HK-2 (cell line): ENCODE measurements at regions not wholly inside any gene's neighbourhood (a gene's known extent, or its start where the extent isn't known, plus 50 kb on each side); places are given as distances from the start of the nearest gene placed in this dataset.
"Not testable (repeated sequence)": the region's sequence is repeated elsewhere in the genome, so short reads cannot be mapped to it uniquely, and the experiment has no call there.

Source experiments
- DNase-seq: peaks from one replicate; pipeline ENCODE4 v3.0.0-alpha.2; 2018; ENCODE audit not compliant: unreplicated experiment

DNA sequence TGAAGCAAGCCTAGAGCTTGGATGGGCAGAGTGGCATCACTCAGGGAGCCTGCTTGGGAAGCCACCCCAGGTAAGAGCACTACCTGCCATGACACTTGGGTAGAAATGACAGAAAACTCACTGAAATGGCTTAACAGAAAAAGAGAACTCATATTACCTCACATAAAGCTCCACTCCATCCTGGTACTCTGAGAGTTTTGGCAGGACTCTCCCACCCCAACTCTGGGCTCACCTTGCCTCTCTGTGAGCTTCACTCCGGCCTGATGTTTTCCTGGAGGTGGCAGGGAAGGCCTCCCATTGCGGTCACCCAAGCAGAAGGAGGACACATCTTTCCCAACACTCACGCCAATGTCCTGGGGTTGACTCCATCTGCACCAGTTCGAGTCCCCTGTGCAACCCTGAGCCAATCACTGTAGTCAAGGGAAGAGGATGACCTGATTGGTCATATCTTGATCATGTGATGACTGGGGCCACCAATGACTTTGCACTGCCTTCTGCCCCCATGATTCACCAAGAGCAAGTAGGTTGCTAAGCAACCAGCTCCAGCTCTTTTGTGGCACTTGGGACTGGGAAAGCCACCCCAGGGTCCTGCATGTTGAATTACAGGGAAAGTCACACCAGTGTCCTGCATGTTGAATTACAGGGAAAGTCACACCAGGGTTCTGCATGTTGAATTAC, 446.1 kb upstream of the SULF2 start:
- DNase-seq, result no peak

DNA sequence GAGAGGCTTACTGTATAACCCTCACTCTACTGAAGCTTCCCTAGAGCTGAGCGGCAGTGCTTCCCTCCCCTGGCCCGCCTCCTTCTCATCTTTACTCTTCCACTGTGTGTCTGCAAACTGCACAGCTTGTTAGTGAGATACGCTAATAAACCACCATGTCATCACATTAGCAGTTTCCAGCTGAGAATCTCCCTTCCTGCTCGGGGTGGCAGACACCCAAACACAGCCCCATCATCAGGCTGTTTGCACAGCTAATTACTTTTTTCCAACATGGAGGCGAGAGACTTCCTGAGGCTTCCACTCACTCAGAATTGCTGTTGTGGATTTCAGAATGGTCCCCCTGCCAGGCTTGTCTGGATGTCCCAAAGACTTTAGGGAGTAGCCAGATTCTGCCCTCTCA, 444.9 kb upstream of the SULF2 start:
- no peak for DNase-seq

DNA sequence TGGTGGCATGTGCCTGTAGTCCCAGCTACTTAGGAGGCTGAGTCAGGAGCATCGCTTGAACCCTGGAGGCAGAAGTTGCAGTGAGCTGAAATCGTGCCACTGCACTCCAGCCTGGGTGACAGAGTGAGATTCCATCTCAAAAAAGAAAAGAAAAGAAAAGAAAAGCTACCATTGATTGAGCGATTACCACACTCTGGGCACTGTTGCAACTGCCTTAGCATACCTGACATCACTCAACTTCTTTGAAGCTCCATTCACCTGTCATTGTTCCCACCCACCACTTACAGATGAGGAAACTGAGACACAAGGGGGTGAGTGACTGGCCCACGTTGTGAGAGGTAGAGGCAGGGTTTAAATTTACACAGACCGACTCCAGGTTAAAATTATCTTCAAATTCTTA, 442.1 kb upstream of the SULF2 start:
- no peak for DNase-seq

DNA sequence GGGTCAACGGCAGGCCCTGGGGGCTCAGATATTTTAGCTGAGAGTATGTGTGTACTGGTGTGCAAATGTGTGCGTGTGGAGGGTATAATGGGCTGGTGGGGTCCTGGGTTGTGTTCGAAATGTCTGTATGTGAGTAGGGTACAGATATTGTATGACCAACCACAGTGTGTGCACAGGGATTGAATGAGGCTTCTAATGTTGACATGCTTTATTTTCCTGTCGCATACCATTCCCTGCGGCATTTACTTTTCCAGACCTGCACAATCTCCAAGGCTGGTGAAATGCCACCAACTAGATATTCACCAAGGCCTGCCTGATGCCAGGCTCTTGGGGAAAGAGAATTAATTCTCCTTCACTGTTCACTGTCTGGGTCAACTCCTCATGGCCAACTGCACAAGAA, 441.4 kb upstream of the SULF2 start:
- no peak for DNase-seq

DNA sequence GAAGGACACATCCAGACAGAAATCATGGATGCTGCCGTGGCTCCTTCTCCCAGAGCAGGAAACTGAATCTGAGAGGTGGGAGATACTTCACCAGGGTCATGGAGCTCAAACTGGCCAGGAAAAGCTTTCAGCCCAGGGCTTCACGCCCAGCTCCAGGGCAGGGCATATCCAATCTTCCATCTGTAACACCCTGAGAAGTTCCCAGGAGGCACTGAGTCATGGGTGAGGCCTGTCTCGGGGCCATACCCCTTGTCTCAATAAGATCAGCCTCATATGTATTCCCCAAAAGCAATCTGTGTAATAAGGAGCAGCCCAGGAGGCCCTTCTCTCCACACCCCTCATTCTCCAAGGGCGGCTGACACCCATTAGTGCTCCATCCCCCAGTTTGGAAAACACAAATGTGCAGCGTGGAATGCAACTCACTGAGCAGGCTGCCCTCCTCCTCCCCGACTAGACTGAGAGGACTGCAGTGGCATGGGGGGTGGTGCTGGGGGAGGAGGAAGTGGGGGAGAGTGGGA, 439.3 kb upstream of the SULF2 start:
- DNase-seq, result no peak

DNA sequence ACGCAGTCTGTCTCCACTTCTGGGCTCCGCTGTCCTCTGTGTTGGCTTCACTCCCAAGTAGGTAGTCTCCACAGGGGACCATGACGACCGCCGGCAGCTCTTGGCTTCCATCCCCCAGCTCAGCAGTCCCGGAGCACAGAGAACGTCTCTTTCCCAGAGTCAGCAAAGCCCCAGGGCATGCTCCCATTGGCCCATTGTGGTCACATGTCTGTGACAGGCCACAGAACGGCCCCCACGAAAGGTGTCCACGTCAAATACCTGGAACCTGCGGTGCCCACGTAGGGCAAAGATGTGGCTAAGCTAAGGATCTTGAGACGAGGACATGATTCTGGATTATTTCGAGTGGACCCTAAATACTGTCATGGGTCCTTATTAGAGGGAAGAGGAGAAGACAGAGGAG, 438.4 kb upstream of the SULF2 start:
- DNase-seq, result no peak

DNA sequence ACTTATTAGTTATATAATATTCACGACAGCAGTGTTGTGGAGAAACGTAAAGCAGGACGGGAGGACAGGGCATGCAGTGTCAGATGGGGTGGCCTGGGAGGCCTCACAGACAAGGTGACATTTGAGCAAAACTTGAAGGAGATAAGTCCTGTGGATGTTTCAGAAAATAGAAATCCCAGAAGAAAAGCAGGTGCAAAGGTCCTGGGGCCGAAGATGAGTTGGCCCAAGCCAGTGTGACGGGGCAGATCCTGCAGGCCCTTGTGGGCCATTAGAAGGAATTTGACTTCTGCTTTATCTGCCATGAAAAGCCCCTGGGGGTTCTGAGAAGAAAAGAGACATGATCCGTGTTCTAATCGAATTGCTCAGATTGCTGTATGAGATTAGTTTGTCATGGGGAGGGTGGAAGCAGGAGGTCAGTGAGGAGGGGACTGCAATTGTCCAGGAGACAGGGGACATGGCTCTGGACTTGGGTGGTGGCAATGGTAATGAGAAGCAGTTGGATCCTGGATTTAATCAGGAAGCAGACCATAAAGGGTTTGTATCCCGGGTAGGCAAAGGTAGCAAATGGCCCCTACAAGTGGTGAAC, 437.4 kb upstream of the SULF2 start:
- DNase-seq, result no peak

DNA sequence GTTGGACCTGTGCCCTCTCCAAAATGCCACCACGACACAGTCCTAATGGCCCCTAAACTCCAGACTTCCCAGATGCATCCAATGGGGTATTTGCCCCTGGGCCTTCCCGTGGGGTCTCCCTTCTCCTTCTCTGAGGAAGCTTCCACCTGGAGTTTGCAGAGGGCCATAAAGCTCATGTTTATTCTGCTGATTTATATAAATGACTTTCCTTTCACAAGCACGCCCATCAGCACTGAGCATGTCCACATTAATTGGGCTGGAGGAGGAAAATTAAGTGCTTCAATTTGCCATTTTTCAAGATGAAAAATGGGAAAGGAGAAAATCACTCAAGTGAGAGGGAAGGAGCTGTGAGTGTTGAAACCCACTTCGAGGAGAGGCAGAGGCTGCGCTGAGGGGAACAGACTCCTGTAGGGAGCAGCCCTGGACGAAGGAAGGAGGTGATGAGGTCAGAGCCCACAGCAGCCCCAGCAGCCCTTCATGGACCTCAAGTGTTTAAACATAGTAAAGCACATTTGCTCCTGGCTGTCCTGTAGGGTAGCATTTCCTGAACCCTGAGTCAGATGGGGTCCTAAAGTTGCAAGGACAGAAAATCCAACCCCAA, 434.9 kb upstream of the SULF2 start:
- no peak for DNase-seq

DNA sequence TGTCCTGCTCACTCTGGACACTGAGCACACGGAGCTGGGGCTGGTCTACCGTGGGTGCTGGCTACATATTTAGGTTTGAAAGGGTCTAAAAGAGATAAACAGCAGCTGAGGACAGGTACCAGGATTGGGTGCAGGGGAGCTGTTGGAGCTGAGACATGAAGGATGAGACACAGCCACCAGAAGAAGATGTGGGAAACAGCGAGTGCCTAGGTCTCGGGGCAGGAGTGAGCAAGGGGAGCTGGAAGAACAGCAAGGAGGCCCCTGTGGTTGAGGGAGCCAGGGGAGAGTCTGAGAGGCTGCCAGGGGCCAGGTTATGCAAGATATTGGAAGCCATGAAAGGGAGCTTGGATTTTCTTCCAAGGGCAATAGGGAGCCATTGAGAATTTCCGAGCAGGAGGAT, 434.0 kb upstream of the SULF2 start:
- no peak for DNase-seq

DNA sequence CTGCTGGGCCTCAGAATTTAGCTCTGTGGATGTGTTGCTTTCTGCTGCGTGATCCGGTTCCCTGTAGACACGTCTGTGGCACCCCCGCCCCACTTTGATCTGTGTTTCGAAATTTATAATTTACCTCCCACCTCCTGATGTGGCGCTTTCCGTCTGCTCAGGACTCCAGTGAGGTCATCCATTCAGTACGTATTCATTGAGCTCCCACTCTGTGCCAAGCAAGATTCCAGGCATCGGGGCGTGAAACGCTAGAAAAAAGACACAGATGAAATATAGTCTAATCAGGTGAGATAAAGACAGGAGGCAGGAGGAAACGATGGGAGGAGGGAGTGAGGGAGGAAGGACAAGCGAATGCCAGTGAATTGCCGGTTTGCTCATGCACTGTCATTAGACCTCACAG, 431.9 kb upstream of the SULF2 start:
- no peak for DNase-seq

DNA sequence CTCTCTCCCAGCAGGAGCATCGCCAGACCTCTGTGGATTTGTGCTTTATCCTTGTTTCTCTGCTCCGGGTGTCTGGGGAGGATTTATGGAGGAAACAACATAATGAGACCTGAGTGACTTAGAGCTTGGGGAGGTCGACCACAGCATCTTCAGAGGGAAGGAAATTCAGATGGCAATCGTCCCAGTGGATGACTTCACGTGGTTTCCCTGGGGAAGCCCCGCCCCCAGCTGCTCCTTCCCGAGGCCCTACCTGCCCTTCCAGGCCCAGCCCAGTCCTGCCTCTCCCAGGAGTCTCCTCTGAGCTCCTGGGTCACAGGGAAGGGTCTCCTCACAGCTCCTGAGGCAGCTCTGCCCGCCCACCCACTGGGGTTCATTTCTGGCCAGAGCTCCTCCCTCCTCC, 430.3 kb upstream of the SULF2 start:
- DNase-seq, result no peak

DNA sequence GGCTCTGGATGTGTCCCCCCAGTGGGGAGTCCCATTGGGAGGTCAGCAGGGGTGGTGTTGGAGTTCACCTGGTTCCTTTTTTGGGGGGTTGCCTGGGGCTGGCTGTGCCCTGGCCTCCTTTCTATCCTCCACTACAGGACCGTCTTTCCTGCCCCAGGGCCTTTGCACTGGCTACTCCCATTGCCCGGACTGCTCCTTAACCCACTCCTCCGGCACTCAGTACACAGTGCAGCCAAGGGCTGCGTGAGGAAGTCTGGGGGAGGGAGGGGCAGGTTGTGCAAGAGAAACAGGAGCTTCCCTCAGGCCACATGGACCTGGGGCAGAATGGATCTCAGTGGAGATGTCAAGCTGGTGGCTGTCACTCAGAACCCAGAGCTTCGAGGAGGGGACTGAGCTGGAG, 429.3 kb upstream of the SULF2 start:
- DNase-seq, result no peak

DNA sequence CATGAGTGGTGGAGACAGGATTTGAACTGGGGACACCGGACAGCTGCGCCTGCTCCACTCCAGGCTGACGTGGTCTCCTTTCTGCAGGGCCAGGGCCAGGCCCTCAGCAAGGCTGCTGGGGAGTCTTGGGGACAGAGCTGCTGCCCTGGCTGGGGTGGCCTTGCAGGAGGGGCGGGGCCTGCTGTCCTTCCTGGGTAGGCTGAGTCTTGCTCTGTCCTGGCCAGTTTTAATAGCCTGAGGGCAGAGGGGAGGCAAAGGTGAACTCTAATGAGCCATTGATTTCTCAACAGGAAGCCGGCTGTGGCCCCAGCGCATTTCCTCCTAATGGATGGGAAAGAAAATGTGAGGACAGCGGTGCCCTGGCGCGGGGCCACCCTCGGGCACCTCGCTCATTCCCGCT, 428.4 kb upstream of the SULF2 start:
- not testable (repeated sequence) for DNase-seq

DNA sequence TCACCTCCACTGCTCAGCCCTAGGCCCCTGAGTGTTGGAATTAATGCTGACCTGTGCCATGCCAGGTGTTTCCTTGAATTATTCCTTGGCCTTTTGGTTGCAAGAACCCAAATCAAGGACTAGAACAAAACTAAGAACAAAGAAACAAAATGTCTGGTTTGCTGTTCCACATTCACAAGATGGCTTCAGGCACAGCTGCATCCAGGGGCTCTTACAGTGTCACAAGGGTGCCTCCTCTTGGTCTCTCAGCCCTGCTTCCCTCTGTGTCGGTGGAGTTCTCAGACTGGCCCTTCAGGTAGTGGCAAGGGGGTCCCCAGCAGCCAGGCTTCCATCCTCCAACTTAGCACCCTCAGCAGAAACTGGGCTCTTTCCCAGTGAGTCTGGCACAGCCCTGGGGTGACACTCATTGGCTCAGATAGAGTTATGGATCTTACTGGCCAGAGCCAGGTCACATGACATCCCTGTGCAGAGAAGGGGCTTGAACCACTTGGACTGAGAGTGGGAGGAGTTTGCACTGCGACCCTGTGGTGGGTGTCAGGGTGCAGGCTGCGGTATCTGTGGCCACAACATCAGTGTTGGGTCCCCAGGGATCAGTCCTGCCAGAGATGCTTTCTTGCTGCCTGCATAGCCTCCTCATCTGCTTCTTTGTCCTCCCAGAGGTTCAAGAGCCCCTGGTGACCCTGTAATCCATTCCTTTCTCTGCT, 427.7 kb upstream of the SULF2 start:
- DNase-seq, result no peak

DNA sequence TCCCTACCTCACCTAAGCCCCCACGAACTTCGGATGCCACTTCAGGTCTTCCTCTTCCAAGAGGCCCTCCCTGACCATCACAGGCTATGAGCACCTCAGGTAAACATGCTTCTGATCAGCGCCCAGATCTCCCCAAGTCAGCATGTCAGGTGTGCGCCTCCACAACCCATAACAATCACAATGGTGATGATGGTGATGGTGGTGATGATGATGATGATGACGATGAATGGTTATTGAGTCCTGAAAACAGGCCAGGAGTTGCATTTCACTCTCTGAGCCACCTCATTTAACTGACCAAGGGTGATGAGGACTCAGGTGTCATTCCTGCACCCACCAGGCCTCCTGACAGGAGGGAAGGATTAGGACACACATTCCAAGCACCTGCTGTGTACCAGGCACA, 426.6 kb upstream of the SULF2 start:
- DNase-seq, result no peak

DNA sequence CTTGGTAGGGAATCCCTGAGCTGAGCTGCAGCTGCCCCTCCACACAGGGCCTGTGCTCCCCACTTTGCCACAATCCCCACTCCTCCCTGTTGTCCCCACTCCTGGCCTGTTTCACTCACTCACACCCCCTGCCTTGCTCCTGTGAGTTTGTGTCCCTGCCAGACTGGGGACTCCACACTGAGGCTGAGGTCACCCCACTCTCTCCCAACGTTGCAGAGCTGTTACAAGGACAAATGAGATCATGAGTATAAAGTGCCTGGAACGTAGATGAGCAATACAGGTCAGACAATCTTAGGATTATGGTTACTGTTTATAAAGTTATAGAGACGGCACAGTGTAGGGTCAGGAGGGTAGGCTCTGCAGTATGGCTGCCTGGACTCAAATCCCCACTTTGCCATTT, 426.0 kb upstream of the SULF2 start:
- no peak for DNase-seq

DNA sequence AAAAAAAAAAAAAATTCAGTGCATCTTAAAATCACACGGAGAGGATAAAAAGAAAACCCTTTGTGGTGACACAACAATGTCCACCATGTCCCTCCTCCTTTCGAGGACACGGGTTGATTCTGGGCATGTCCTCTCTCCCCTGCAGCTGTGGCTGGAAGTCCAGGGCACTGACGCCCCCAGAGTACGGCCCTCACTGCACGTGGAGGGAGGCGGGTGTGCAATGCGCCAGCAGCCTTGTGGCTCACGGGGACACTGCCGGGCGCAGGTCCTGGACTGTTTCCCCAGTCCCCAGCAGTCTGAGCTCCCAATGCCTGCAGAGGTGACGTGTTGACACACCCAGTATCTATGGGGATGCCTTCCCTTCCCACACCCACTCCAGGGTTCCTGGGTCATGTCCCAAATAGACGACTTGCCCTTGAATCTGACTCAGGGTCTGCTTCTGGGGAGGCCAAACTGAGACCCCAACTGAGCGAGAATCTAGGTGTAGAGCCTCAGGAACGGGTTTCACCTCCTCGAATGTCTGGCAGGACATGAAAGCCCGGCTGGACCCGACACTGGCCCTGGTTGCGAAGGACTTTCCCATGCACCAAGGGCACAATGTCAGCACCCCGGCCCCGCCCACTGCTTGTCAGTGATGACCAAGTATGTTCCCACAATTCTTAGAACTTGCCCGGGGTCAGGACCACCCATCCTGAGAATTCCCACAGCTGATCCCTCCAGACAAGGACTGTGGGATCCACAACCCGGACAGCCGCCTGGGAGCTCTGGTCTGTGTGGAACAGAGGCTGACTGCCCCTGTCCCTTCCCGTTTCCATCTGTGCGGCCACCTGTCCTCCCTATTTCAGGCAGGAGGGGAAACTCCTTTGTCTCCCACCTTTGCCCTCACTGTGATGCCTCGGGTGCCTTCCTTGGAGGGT, 425.1 kb upstream of the SULF2 start:
- DNase-seq, result no peak

DNA sequence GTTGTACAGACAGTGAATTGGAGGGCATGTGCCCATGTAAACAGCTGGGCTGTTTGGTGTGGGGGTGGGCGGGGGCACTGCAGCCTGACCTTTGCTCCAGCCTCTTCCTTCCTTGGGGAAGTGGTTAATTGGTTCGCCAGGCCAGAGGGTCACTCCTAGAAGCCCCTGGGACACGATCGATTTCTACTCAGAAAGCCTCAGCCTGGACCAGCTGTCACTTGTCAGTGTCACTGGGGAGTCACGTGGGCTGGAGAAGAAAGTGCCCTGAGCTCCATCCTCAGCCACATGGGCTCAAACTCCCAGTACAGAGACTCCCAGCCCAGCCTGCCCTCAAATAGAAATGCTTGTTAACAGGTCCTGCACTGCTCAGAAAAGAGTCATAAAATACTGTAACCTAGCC, 423.8 kb upstream of the SULF2 start:
- no peak for DNase-seq

DNA sequence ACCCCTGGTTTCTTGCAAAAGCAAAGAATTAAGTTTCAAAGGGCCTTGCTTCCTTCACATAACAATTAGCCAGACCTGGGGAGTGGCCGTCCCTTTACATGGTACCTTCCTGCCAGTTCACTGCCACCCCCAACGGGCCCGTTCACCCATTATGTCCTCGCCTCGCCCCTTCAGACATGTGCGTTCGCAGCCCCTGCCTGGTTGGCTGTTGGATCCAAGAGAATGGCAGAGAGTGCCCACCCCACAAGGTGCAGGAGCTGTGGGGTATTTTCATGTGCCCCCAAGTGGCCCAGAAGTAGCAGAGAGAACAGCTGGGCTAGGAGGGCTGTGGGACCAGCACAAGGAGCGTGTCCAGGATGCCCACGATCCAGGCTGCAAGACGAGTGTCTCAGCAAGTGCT, 422.9 kb upstream of the SULF2 start:
- DNase-seq, result no peak

DNA sequence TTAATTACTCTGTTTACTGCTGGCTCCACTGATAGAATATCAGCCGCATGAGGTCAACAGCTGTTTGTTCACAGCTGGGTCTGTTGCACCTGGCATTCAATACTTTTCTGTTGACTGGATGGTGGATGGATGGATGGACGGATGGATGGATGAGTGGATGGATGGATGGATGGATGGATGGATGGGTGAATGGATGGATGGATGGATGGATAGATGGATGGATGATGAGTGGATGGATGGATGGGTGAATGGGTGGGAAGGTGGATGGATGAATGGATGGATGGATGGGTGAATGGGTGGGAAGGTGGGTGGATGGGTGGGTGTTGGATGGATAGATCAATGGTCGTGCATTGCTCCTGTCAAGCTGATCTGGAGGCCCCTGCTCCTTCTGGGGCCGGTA, 422.2 kb upstream of the SULF2 start:
- no peak for DNase-seq

DNA sequence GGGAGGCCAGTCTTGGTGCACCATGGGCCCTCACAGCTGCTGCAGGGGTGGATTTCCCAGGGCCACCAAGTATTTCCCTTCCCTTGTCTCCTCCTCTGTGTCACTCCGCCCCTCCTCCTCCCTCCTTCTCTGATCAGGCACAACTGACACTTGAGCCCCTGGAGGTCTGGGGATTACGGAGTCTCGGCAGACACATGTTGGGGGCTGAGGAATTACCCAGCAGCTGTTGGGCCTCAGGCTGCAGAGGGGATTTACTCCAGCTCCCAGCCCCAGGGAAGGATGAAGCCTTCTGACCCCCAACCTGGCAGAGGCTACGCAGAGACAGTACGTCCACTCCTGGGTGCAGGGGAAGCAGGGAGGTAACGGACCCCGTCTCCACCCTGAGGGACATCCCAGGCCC, 420.5 kb upstream of the SULF2 start:
- DNase-seq, result no peak

DNA sequence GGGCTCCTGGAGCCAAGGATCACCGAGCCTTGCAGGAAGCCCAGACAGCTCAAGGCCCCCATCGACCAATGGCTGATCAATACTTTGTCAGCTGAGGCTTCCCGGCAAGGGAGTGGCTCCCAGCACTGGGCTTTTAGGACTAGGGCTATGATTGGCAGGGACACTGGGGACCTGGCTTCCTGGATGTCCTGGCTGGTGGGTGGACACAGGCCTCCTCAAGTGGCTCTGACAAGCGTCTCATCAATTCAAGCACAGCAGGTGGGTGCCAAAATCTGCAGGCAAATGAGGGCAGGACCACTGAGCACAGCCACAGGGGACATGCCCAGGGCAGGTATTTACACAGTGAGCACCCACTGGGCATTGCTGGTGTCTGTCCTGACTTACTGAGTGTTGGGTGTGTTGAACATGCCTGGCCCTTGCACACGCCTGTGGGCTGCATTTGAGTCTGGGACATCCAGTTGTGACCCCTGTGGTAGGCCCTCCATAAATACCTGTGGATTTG, 420.1 kb upstream of the SULF2 start:
- DNase-seq, result no peak
